NK-92 (cell line): ENCODE measurements at regions not wholly inside any gene's neighbourhood (a gene's known extent, or its start where the extent isn't known, plus 50 kb on each side); places are given as distances from the start of the nearest gene placed in this dataset.
"Not testable (repeated sequence)": the region's sequence is repeated elsewhere in the genome, so short reads cannot be mapped to it uniquely, and the experiment has no call there.

Experiments used
- DNase-seq: peaks from one replicate; lab custom pipeline; 2025; ENCODE audit not compliant: unreplicated experiment; lab: John Stamatoyannopoulos, UW

- no peak for DNase-seq
These were observed 480.0 kb upstream of the JARID2 start for GRCh38 chr6:14765721-14766390.

- DNase-seq: no peak
These were observed 479.4 kb upstream of the JARID2 start for GRCh38 chr6:14766391-14766994.

GRCh38 chr6:14767226-14767625 lies 478.6 kb upstream of the JARID2 start:
- DNase-seq: no peak

GRCh38 chr6:14770040-14770439 lies 475.8 kb upstream of the JARID2 start:
- DNase-seq: no peak

- DNase-seq: no peak
These were observed 475.3 kb upstream of the JARID2 start for GRCh38 chr6:14770572-14770971.

GRCh38 chr6:14771016-14771415 lies 474.9 kb upstream of the JARID2 start:
- DNase-seq: no peak

GRCh38 chr6:14772188-14772587 lies 473.7 kb upstream of the JARID2 start:
- DNase-seq: no peak

- no peak for DNase-seq
These were observed 470.3 kb upstream of the JARID2 start for GRCh38 chr6:14775528-14775927.

- no peak for DNase-seq
These were observed 469.6 kb upstream of the JARID2 start for GRCh38 chr6:14776307-14776706.

GRCh38 chr6:14781772-14782525 lies 463.9 kb upstream of the JARID2 start:
- no peak for DNase-seq

- DNase-seq: not testable (repeated sequence)
These were observed 462.9 kb upstream of the JARID2 start for GRCh38 chr6:14782921-14783464.

GRCh38 chr6:14783594-14783993 lies 462.3 kb upstream of the JARID2 start:
- no peak for DNase-seq

- no peak for DNase-seq
These were observed 461.0 kb upstream of the JARID2 start for GRCh38 chr6:14784596-14785492.

GRCh38 chr6:14785493-14785790 lies 460.4 kb upstream of the JARID2 start:
- no peak for DNase-seq

GRCh38 chr6:14786008-14786407 lies 459.9 kb upstream of the JARID2 start:
- DNase-seq: no peak

- DNase-seq: no peak
These were observed 459.4 kb upstream of the JARID2 start for GRCh38 chr6:14786455-14786854.

- DNase-seq: no peak
These were observed 458.6 kb upstream of the JARID2 start for GRCh38 chr6:14787250-14787649.

GRCh38 chr6:14787677-14788076 lies 458.2 kb upstream of the JARID2 start:
- no peak for DNase-seq

GRCh38 chr6:14789996-14790395 lies 455.9 kb upstream of the JARID2 start:
- DNase-seq: no peak

GRCh38 chr6:14790976-14791375 lies 454.9 kb upstream of the JARID2 start:
- DNase-seq: no peak

- DNase-seq: no peak
These were observed 454.3 kb upstream of the JARID2 start for GRCh38 chr6:14791526-14791925.
